ENCODE measurements at regions not wholly inside any gene's neighbourhood (a gene's known extent, or its start where the extent isn't known, plus 50 kb on each side); places are given as distances from the start of the nearest gene placed in this dataset.

DNA sequence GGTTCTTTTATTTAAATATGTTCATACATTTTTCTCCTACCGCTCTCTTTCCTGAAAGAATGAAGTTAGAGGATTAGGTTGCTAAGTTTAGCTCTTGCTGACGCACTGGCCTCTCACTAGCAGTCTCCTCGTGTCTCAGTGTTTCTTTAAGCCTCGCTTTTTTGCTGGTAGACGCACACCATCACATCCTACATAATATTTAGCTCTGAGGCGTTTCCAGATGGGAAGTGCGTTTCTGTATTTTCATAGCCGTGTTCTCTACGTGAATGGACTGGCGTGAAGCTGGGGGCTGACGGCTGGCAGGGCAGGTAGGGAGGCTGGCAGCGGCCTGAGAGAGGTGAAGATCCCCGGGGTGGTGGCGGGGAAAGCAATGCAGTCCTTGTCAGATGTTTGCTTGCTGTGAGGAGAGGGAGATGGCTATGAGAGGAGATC, 79.2 kb upstream of the SPRY4 start:
- Histone ChIP-seq H3K9me3 (replicated peaks; ENCODE audit: control insufficient read depth, insufficient read depth, low read length) (no peaks in the 10 kb centered on the region), H3K4me2 (ENCODE audit: control insufficient read depth, insufficient read depth) (no peak overlapping the region), H3K27ac (ENCODE audit: control insufficient read depth, insufficient read depth) (no peak overlapping the region), H3K27me3 (replicated peaks in 1 of 2; ENCODE audit: control insufficient read depth in 2 of 2, insufficient read depth in 2 of 2, low read length in 1 of 2) (no peaks in the 10 kb centered on the region), H3K36me3 (ENCODE audit: control insufficient read depth in 2 of 2, insufficient read depth in 2 of 2, low read length in 1 of 2) (no peaks in the 10 kb centered on the region), H3K9ac (ENCODE audit: control insufficient read depth, insufficient read depth, low read length) (no peak overlapping the region), H3K79me2 (ENCODE audit: control insufficient read depth, insufficient read depth, low read length) (no peaks in the 10 kb centered on the region), H4K20me1 (ENCODE audit: control insufficient read depth, insufficient read depth) (no peaks in the 10 kb centered on the region), H2AFZ (ENCODE audit: control insufficient read depth, low read depth, low read length) (no peak overlapping the region), H3K4me3 (no peak overlapping the region), H3K4me1 (ENCODE audit: control insufficient read depth, insufficient read depth, low read length) (no peaks in the 10 kb centered on the region)
- FAIRE-seq (no peak), DNase-seq (ENCODE audit: low read depth, low spot score) (no peak), ATAC-seq (no peak)
- no TSS peak for BruUV-seq (replicated peaks)
- intact Hi-C loops (cut with micrococcal nuclease; ENCODE audit: unreplicated experiment) (loop anchor here (5.0 kb wide), 1 partner anchor 252 kb away; no protein-coding TSS in a partner anchor), in situ Hi-C loops (cut with MboI) (no loop called here)
- WGBS (ENCODE audit: insufficient coverage, insufficient replicate concordance, low lambda C conversion rate, missing lambda C conversion rate) = 74% methylated on average over 14 of the region's 14 CpGs
- ChIA-PET CTCF (interaction anchor here (2.3 kb wide), 1 partner anchor 11 kb away, joined by 8 read pairs; no protein-coding TSS in a partner anchor), RAD21 (ENCODE audit: unreplicated experiment) (no interaction called here), SMC1A (ENCODE audit: uncharacterized antibody, unreplicated experiment) (interaction anchor here (1.0 to 2.1 kb wide), 4 partner anchors 18 to 115 kb away, joined by 3 to 5 read pairs (median 4); no protein-coding TSS in a partner anchor), POLR2A (no interaction called here)
- TF ChIP-seq, protein P1, sequence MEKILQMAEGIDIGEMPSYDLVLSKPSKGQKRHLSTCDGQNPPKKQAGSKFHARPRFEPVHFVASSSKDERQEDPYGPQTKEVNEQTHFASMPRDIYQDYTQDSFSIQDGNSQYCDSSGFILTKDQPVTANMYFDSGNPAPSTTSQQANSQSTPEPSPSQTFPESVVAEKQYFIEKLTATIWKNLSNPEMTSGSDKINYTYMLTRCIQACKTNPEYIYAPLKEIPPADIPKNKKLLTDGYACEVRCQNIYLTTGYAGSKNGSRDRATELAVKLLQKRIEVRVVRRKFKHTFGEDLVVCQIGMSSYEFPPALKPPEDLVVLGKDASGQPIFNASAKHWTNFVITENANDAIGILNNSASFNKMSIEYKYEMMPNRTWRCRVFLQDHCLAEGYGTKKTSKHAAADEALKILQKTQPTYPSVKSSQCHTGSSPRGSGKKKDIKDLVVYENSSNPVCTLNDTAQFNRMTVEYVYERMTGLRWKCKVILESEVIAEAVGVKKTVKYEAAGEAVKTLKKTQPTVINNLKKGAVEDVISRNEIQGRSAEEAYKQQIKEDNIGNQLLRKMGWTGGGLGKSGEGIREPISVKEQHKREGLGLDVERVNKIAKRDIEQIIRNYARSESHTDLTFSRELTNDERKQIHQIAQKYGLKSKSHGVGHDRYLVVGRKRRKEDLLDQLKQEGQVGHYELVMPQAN (conservative IDR thresholded peaks at IDR 0.05) = no peak
- TF ChIP-seq KLF5 (IDR thresholded peaks at IDR 0.05; ENCODE audit: partially characterized antibody) = no peak
- TF ChIP-seq ATF7 (IDR thresholded peaks at IDR 0.05; ENCODE audit: low read depth) = no peak
- no peak for TF ChIP-seq SIX5 (IDR thresholded peaks at IDR 0.05; ENCODE audit: low read depth, low read length, severe bottlenecking)
- TF ChIP-seq NR2C2 (IDR thresholded peaks at IDR 0.05; ENCODE audit: borderline replicate concordance, control insufficient read depth, insufficient read length, low read depth) = no peak
- no peak for TF ChIP-seq HDAC6 (IDR thresholded peaks at IDR 0.05; ENCODE audit: unreplicated experiment)
- TF ChIP-seq GATAD2B (conservative IDR thresholded peaks at IDR 0.05; ENCODE audit: low read depth) = no peak
- no peak for TF ChIP-seq EED (IDR thresholded peaks at IDR 0.05; ENCODE audit: low read depth)
- TF ChIP-seq, protein P2, sequence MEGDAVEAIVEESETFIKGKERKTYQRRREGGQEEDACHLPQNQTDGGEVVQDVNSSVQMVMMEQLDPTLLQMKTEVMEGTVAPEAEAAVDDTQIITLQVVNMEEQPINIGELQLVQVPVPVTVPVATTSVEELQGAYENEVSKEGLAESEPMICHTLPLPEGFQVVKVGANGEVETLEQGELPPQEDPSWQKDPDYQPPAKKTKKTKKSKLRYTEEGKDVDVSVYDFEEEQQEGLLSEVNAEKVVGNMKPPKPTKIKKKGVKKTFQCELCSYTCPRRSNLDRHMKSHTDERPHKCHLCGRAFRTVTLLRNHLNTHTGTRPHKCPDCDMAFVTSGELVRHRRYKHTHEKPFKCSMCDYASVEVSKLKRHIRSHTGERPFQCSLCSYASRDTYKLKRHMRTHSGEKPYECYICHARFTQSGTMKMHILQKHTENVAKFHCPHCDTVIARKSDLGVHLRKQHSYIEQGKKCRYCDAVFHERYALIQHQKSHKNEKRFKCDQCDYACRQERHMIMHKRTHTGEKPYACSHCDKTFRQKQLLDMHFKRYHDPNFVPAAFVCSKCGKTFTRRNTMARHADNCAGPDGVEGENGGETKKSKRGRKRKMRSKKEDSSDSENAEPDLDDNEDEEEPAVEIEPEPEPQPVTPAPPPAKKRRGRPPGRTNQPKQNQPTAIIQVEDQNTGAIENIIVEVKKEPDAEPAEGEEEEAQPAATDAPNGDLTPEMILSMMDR (IDR thresholded peaks at IDR 0.05 in 2 of 3, conservative IDR thresholded peaks at IDR 0.05 in 1 of 3; ENCODE audit: control insufficient read depth in 2 of 3, extremely low read depth in 1 of 3, insufficient read depth in 1 of 3, low read depth in 3 of 3, low read length in 3 of 3) = no peak
- TF ChIP-seq, protein P3, sequence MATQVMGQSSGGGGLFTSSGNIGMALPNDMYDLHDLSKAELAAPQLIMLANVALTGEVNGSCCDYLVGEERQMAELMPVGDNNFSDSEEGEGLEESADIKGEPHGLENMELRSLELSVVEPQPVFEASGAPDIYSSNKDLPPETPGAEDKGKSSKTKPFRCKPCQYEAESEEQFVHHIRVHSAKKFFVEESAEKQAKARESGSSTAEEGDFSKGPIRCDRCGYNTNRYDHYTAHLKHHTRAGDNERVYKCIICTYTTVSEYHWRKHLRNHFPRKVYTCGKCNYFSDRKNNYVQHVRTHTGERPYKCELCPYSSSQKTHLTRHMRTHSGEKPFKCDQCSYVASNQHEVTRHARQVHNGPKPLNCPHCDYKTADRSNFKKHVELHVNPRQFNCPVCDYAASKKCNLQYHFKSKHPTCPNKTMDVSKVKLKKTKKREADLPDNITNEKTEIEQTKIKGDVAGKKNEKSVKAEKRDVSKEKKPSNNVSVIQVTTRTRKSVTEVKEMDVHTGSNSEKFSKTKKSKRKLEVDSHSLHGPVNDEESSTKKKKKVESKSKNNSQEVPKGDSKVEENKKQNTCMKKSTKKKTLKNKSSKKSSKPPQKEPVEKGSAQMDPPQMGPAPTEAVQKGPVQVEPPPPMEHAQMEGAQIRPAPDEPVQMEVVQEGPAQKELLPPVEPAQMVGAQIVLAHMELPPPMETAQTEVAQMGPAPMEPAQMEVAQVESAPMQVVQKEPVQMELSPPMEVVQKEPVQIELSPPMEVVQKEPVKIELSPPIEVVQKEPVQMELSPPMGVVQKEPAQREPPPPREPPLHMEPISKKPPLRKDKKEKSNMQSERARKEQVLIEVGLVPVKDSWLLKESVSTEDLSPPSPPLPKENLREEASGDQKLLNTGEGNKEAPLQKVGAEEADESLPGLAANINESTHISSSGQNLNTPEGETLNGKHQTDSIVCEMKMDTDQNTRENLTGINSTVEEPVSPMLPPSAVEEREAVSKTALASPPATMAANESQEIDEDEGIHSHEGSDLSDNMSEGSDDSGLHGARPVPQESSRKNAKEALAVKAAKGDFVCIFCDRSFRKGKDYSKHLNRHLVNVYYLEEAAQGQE (IDR thresholded peaks at IDR 0.05; ENCODE audit: low read depth, low read length) = no peak
- TF ChIP-seq, protein P4, sequence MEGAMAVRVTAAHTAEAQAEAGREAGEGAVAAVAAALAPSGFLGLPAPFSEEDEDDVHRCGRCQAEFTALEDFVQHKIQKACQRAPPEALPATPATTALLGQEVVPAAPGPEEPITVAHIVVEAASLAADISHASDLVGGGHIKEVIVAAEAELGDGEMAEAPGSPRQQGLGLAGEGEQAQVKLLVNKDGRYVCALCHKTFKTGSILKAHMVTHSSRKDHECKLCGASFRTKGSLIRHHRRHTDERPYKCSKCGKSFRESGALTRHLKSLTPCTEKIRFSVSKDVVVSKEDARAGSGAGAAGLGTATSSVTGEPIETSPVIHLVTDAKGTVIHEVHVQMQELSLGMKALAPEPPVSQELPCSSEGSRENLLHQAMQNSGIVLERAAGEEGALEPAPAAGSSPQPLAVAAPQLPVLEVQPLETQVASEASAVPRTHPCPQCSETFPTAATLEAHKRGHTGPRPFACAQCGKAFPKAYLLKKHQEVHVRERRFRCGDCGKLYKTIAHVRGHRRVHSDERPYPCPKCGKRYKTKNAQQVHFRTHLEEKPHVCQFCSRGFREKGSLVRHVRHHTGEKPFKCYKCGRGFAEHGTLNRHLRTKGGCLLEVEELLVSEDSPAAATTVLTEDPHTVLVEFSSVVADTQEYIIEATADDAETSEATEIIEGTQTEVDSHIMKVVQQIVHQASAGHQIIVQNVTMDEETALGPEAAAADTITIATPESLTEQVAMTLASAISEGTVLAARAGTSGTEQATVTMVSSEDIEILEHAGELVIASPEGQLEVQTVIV (IDR thresholded peaks at IDR 0.05; ENCODE audit: borderline replicate concordance, partially characterized antibody) = no peak
- TF ChIP-seq POLR2AphosphoS2 (IDR thresholded peaks at IDR 0.05; ENCODE audit: low read depth, low read length) = no peak
- no peak for TF ChIP-seq CBX5 (IDR thresholded peaks at IDR 0.05; ENCODE audit: low read depth)

Measured in GM12878 (cell line).